HPDE6-E6E7 (cell line): ENCODE measurements at regions not wholly inside any gene's neighbourhood (a gene's known extent, or its start where the extent isn't known, plus 50 kb on each side); places are given as distances from the start of the nearest gene placed in this dataset.
"Not testable (repeated sequence)": the region's sequence is repeated elsewhere in the genome, so short reads cannot be mapped to it uniquely, and the experiment has no call there.

Experiments
- DNase-seq: peaks from one replicate; pipeline ENCODE4 v3.0.0; 2011; ENCODE audit warnings: missing footprints; ENCODE audit errors: extremely low spot score

DNA sequence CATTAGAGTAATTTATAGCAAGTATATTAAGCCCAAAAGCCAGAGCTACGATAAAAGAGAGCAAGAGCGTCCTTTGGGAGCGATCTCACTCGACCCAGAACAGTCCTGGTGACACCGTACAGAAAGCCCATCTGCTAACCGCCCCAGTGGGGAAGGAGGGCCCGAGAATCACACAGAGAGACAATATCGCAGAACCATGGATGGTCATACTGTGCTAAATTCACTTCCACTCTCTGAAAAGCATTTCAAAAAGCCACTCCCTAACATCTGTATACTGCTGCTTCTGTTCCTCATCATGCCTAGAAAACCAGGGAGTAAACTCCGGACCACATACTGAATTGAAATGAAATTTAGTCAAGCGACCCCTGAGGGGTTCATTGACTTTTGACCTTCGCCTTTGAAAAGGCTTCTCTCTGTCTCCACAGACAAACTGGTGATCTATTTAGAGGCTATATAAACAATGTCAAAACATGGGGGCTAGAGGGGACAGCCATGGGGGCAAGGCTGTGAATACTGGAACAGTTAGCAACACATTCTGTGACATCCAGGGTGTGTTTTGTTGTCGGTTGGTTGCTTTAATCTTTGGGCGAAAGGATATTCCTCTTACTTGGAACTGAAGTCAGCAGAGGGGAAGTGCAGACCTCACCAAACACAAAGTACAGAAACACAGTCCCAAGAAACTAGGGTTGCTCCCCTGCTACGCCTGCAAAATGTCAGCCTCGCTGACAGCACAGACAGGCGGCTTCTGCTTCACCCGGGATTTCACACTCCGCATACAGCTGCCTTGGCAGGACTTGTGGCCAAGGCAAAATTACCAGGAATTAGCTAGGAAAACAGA, 129.0 kb upstream of the RASGEF1B start:
- no peak for DNase-seq

DNA sequence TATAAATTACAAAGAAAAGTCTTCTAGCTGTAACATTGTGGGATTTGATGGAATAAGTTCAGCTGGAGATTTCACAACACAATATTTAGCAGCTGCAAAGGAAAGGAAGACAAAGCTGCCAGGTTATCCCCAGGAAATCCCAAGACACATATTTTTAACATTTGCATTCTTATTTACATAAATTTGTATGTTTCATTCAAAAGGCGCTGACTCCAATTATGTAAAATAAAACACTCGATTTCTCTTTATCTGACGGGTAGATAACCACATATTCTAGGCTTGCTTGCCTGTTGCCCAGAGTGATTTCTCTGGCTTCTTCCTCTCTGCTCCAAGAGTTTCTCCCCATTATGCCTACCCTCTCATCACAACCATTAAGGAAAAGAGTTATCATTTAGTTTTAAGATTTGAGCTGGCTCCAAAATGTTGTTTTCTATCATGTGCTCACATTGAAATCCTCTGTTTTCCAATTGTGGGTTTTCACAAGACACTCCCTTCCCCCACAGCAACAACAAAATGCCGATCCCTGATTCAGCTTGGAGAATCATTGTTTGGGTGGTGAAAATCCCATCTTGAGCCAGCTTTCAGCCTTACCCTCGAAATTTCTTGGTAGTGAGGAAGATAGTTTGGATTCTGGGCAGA, 128.2 kb upstream of the RASGEF1B start:
- DNase-seq: no peak

DNA sequence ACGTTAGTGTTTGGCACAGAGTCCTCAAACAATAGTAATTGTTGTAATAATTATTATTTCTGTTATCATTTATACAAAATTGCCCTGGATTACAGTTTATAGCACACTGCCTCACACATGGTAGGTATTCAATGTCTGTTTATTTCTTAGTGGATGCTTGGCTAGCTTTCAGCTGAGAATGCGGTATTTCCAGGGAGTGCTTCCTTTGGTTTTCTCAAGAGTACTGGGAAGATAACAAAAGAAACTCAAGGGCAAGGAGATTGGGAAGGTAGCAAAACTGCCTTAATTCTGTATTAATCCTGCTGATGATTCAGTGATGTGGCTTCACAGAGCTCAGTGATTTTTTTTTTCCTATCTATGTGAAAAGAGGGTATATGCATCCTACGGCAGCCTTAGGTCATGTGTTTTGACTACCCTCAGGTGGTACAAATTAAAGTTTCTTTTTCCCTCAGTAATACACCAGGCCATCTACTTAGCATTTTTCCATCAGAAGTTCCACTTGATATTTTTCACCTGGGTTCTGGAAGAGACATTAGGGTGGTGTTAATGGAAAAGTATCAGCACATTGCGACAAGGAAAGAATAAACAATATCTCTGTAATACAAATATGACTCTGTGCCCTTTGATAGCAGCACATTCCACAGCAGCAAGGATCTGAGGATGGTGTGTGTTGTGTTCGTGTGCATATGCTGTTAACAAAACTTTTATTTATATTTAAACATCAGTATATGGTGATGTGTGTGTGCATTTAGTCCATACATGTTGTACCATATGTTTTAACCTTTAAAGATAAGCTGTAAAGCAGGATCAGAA, 124.3 kb upstream of the RASGEF1B start:
- DNase-seq: no peak

DNA sequence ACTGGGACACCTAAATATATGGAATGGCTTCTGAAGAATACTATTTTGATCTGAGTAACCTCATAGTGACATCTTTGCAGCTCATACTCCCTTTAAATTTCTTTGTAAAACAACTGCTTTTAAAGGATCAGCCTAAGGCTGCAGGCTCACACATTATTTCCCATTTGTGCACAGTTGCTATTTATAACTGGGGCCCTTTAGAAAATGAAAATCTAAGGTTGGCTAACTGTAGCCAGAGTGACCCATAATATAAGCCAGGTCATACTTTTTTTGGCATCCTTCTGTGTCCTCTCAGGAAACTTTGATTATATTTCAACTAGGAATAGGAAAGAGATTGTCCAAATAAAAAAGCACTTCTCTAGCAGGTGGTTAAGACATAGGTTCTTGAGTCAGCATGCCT, 123.6 kb upstream of the RASGEF1B start:
- no peak for DNase-seq

DNA sequence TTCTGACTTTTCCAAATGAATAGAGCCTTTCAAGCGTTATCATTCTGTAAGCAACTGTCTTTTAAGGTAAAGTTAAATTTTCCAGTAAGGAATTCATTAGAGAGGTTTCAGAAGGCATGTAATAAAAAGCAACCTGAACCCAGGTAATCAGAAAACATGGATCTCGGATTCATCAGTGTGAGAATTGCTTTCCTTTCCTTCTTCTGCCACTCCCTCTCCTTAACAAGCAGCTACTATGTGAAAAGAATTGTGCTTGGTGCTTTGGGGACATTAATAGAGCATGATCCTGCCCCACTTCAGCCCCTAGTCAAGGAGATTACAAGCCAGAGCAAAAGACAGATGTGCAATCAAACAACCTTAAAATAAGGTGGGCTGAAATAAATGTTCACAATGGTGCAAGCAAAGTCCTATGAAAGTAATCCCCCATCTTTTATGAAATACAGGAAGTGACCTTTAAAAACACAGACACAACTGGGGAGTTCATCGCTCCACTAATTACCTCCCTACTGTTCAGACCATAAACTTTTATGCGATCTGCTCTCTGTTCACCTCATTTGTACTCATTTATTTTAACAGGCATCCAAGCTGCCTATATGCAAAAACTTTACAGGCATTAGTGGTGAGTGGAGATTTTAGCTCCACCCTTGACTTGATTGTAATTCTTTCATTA, 122.9 kb upstream of the RASGEF1B start:
- DNase-seq: no peak

DNA sequence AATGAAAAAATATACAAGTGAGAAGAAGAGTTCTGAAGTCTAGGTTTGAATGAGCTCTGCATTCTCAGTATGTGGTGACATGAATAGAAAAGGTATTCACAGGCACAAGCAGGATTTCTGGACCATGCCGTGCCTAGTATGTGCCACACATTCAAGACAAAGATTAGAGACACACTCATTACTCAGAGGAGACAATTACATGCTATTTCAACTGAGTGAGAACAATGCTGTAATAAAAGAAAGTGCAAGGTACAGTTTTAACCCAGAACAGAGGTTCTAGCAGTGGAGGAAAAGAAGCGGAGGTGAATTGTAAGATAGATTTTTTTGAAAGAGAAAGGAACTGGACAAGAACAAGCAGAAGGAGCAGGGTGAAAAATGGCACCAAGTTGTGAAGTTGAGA, 121.0 kb upstream of the RASGEF1B start:
- no peak for DNase-seq

DNA sequence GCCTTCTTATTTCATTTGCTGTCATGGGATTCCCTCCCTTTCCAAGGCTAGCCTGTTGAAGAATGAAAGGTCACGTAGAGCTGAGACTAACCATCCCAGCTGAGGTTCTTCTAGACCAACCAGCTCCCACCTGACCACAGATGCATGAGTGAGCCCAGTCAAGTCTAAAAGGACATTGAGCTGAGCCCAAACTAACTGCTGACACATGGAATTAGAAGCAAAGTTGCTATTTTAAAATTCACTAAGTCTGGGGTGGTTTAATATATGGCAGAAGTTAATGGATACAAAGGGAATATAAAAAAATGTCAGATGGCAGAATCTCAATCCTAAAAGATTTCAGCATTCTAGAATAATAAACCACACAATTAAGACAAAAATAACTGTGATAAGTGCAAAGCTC, 118.9 kb upstream of the RASGEF1B start:
- no peak for DNase-seq

DNA sequence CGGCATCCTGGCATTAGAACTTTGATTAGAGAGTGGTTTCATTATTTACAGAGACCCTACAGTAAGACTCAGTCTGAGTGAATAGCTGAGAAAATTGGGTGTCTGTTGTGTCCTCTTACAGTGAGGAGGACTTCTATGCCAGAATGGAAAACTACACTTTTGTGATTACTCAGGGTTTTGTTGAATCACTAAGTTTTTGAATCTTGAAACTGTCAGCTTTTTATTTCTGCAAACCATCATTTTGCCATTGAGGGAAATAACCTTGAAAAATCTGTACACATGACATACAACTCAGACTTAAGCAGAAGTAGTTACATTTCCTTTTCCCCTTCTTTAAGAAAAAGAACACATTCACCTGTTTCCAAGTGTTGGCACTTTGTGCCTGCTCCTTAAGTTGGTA, 117.6 kb upstream of the RASGEF1B start:
- DNase-seq: no peak

DNA sequence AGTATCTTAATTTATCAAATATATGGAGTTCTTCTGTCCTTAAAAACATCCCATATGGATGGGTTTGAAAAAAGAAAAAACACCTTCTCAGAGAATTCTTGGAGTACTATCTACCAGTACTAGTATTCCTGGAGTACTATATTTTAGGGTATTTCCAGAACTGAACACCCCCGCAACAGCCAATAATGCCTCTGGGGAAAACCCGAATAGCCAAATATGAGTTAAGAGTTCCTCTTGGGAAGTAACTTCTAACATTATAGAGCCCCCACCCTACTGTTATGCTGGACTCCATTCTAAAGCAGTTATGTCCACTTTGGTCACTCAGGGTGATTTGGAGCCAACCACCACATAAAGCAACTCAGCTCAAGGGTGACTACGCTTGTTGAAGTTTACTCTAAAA, 115.0 kb upstream of the RASGEF1B start:
- no peak for DNase-seq

DNA sequence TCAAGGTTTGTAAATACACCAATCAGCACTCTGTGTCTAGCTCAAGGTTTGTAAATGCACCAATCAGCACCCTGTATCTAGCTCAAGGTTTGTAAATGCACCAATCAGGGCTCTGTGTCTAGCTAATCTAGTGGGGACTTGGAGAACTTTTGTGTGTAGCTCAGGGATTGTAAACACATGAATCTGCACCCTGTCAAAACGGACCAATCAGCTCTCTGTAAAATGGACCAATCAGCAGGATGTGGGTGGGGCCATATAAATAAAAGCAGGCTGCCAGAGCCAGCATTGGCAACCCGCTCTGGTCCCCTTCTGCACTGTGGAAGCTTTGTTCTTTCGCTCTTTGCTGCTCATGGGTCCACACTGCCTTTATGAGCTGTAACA, 109.3 kb upstream of the RASGEF1B start:
- DNase-seq: not testable (repeated sequence)

DNA sequence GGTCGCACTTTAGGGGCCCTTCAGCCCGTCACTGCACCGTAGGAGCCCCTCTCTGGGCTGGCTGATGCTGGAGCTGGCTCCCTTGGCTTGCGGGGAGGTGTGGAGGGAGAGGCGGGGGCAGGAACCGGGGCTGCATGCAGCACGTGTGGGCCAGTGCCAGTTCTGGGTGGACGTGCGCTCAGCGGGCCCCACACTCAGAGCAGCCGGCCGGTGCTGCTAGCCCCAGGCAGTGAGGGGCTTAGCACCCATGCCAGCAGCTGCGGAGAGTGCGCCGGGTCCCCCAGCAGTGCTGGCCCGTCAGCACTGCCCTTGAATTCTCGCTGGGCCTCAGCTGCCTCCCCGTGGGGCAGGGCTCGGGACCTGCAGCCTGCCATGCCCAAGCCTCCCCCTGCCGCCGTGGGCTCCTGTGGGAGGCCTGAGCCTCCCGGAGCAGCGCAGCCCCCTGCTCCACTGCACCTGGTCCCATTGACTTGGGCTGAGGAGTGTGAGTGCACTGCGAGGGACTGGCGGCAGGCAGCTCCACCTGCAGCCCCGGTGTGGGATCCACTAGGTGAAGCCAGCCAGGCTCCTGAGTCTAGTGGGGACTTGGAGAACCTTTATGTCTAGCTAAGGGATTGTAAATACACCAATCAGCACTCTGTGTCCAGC, 108.8 kb upstream of the RASGEF1B start:
- no peak for DNase-seq

DNA sequence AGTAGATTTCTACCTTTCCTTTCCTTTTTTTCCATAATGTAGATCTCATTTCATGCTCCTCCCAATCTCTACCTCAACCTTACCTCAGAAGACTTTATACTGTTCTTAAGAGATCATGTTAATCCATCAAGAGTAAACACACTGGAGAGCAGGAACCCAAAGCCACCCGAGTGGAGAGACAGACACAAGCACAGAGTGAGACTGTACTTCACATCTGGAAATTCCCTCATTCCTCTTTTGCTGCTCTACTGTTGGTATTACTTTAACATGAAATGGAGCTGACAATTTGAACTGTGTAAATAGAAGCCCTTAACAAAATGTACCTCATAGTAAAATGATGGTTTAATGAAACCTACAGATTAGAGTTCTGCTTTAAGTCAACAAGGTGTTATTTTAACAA, 105.7 kb upstream of the RASGEF1B start:
- no peak for DNase-seq

DNA sequence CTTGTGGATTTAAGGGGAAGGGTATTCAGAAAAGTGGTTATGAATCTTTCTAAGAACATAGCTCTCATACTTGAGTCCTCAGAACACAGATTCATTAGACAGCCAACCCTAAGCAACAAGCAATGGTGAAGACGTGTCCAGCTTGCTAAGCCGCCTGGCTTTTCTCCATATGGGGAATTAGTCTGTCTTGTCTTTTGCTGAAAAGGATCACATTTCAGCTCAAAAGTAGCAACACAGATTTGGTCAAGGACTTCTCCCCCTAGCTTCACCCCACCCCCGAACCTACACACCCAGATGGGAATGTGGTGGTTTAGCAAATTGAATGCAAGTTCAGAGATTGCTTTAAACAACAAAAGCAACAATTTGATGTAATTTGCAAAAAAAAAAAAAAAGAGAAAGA, 103.3 kb upstream of the RASGEF1B start:
- no peak for DNase-seq

DNA sequence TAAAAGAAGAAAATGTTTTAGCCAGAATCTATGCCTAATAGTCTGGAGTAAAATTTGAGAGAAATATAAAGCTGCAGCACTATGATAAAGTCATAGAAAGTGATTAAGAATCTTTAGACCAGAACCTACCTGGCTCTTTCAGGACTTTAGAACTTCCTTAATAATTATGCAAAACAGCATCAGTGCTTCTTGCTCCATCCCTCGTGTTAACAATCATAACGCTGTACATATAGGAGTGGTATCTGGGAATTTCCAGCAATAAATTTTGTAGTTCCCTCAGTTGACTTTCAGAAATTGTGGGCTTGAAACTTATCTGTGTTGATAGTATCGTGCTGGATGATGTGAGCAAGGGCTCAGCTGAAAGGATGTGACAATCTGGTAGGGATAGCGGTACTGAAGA, 102.1 kb upstream of the RASGEF1B start:
- DNase-seq: no peak

DNA sequence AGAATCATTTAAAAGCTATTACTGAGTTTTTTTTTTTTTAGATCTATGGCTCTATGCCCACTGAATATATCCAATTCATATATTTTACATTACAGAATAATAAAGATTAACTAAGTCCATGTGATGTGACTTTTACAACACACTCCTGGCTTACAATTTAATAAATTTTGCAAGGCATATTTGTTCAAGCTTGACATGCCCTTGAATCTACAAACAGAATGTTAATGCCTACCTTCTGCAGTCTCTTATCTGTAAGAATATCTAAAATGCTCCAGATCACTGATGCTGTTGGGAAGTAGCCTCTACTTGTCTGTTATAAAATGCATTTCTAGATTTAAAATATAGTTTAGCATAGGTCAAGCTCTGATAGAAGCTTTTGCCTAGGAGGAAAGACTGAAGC, 100.7 kb upstream of the RASGEF1B start:
- DNase-seq: no peak

DNA sequence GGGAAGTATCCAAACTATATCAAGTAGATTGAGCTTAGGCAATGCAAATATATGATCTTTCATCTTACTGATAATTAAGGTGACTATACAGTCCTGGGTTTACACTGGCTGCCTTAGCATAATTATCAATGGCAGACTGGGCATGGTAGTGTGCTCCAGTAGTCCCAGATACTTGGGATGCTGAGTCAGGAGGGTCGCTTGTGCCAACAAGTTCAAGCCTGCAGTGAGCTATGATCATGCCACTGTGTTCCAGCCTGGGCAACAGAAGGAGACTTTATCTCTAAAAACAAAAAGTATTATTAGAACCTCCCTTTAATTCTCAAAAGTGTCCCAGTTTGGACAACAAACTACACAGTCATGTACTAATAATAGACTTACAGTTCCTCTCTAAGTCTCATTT, 99.4 kb upstream of the RASGEF1B start:
- no peak for DNase-seq

DNA sequence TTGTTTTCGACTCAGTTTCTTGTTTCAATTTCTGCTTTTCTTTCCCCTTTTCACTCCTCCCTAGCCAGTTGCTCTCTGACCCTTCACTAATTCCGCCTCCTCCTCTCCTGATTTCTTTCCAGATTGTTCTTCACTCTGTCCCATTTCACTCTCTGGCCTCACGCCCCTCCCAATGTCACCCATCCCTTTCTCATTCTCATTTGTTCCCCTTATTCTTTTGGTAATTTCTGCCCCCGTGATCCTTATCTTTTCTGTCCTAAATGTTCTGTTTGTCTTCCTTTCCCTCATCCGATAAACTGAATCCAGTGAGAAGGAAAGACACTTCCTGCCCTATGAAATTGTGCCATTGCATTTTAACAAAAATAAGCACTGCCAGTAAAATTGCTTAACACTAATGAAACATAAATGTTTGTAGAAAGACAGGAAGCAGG, 94.5 kb upstream of the RASGEF1B start:
- no peak for DNase-seq

DNA sequence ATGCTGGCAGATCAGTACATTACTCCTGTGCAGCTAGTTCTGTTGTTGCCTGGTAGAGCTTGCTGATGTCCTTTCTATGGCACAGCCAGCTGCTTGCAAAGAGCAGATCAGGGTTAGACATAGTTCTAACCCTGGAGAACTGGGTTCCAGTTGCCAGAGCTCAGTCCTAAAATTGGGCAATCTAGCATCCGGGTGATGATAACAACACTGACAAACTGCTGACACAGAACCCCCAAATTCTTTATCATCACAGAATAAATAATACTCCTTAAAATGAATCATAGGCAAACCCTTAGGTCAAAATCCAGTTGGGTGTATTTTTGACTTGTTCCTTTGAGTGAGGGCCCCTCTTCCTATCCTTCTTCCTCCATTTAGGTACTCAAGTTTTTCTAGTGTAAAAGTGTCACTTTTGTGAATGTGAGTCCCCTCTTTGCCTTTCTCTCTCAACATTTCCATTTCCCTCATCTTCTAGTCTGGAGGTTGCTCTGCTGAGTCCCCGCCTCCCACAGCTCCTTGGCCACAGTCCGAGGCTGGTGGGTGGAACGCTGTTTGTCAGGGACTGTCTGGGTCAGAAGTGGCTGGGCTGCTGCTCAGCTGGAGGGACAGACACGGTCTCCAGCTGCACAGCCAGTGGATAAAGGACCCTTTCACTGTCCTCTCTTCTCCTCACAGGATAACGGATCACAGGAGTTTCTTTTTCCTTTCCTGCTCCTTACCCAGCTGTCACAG, 93.6 kb upstream of the RASGEF1B start:
- no peak for DNase-seq

DNA sequence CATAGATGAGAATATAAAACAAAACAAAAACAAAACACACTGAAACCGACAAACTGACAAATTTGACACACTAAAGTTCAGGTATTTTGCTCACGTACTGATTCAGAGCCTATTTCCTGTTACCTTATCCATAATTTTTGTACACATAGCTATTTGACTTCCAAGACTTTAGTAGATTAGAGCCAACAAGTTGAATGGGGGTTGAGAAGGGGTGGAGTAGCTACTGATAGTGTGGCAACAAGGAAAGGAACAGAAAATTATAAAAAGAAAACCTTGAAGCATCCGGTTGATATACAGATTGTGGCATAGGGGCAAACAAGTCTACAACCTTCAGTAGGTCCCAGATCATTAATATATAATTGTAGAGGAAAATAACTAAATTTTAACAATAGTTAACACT, 92.3 kb upstream of the RASGEF1B start:
- no peak for DNase-seq

DNA sequence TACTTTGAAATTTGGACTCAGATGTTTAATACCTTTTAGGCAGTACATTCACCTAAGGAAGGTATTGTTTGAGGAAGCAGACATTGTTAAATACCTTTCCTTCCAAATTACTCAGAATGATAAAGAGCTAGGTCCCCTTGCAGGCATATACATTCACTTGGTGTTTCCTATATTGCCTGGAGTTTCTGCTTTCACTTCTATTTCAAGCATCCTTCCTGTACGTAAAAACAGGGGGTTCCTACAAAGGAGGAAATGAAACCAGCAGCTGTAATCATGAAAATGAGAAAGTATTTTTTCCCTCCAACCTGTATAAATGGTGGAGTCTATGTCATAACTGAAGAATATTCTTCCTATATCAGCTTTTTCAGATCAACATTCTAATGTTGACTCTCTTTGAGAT, 90.4 kb upstream of the RASGEF1B start:
- no peak for DNase-seq

DNA sequence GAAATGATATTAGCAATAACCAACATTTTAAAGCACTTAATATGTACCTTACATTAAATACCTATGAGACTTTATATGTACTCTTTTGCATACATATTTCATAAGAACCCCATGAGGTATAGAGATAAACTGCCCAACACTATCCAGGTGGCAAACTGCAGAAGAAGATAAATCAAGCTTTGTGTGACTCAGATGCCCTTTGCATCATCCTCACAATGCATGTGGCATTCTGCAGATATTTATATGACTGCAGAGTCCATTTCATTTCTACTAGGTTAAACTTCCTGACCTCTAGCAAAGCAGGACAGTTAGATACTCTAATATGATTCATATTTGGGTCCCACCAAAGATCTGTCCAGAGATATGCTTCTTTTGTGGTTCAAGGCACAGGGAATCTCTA, 85.6 kb upstream of the RASGEF1B start:
- no peak for DNase-seq
